SH-SY5Y (cell line): ENCODE measurements at regions not wholly inside any gene's neighbourhood (a gene's known extent, or its start where the extent isn't known, plus 50 kb on each side); places are given as distances from the start of the nearest gene placed in this dataset.

Experiments
- GATA2 ChIP-seq: IDR thresholded peaks from 2 replicates; pipeline ENCODE4 v1.6.1; 2011; ENCODE audit warnings: mild to moderate bottlenecking, low read depth, low read length
- GATA3 ChIP-seq: IDR thresholded peaks from 2 replicates; pipeline ENCODE4 v1.6.1; 2011; ENCODE audit warnings: low read depth, mild to moderate bottlenecking, low read length, moderate library complexity

DNA sequence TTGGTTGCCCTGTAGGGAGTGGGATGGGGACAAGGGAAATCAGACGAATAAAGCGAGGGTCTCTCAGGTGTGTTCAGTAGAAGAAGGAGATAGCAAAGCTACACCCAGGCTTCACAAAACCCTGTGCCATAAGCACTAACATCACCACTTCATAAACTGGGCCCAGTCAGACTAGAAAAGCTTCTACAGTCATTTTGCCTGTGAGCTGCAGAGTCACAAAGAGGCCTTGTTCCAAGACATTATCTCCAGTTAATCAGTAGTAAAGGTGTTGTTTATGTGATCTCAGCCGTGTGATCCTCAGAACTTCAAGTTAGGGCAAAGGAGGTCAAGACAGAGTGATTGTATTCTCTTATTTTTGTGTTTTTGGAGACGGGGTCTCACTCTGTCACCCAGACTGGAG lies 148.0 kb downstream of the GALR1 start:
- TF ChIP-seq GATA3 (no peak), GATA2 (no peak)

DNA sequence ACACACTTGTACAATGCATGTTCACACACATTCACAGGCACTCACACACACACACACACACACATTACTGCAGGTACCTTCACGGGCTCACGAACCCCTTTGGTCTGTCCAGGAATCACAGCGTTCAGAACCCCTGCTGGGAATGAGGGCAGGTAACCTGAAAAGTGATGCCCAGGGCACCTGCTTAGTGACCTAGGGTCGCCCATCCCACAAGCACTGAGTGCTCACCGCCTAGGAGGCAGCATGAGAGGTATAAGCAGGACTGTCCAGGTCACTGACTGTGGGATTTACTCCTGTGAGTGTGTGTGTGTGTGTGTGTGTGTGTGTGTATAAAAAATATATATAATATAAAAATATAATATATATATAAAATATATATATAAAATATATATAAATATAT lies 150.9 kb downstream of the GALR1 start:
- no peak for TF ChIP-seq GATA2
- TF ChIP-seq GATA3: no peak

GRCh38 chr18:77401173-77401572 lies 151.5 kb downstream of the GALR1 start:
- TF ChIP-seq GATA2: no peak
- no peak for TF ChIP-seq GATA3

- no peak for TF ChIP-seq GATA3
- TF ChIP-seq GATA2: no peak
These were observed 154.4 kb downstream of the GALR1 start for GRCh38 chr18:77403969-77404535.

- no peak for TF ChIP-seq GATA2
- no peak for TF ChIP-seq GATA3
These were observed 155.4 kb downstream of the GALR1 start for GRCh38 chr18:77405096-77405495.

- TF ChIP-seq GATA2: no peak
- TF ChIP-seq GATA3: no peak
These were observed 158.1 kb downstream of the GALR1 start for GRCh38 chr18:77407733-77408132.

DNA sequence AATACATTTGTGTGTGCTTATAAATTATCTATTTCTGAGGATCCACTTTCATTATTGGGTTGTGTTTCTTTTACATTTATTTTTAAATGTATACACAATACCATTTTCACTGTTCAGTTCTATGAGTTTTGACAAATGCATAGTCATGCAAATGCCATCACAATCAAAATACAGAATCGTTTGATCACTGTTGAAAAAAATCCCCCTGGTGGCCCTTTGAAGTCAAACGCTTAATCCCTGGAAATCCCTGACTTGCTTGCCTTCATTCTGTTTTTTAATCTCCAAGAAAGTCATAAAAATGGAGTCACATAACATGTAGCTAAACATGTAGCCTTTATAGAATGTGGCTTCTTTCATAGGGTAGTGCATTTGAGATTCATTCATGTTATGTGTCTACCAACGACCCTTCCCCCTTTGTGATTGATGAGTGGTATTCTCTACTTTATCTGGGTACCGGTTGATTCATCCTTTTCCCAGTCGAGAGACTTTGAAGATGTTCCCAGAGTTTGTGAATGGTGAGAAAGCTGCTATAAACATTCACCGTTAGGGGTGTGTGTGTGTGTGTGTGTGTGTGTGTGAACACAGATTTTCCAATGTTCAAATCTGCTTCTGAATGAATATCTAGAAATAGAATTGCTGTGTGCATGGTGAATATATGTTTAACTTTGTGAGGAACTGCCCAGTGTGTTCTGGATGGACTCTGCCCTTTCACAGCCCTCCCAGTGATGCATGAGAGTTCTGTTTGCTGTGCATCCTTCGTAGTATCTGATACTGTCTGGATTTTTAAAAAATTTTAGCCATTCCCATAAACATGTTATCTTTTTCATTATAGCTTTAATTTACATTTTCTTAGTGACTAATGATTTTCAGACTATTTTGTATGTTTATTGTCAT lies 173.6 kb downstream of the GALR1 start:
- TF ChIP-seq GATA2 (no peak), GATA3 (no peak)

DNA sequence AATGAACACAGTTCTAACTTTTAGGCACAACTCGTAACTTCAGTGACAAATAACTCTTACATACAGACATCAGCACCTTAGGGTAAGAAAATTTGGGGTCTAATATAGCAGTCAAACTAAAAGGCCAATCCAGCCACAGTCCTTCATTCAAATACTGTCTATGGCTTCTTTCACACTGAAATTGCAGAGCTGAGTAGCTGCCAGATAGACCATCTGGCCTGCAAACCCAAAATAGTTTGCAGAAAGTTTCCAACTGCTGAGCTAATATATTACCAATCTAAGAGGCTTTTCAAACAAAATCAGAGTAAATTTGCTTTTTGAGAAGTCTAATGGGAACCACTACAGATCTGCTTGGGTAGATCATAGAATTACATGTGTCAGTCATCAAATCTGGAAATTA lies 183.4 kb downstream of the GALR1 start:
- TF ChIP-seq GATA2: no peak
- no peak for TF ChIP-seq GATA3

DNA sequence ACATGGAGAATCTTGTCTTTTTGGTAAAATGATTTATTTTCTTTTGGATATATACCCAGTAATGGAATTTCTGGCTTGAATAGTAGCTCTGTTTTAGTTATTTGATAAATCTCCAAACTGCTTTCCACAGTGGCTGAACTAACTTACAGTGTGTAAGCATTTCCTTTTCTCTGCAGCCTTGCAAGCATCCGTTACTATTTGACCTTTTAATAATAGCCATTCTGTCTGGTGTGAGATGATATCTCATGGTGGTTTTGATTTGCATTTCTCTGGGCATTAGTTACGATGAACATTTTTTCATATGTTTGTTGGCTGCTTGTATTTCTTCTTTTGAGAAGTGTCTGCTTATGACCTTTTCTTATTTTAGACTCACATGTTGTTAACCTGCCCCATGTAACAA lies 190.2 kb downstream of the GALR1 start:
- no peak for TF ChIP-seq GATA3
- no peak for TF ChIP-seq GATA2

DNA sequence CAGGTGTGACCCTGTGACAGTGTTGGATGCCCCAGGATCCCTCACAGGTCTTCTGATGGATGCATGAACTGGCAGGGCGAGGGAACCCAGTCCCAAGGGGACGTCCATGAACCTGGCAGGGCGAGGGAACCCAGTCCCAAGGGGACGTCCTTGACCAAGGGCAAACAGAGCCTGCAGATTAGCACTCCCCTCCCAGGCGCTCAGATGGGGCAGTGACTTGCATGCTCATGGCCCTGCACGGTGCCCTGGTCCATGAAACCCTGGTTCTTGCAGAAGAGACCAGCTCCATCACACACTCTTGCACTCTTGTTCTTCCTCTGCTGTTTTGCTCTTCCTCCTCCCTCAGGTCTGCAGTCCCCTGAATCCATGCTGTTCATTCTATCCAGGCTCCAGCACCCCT lies 192.7 kb downstream of the GALR1 start:
- no peak for TF ChIP-seq GATA3
- no peak for TF ChIP-seq GATA2

DNA sequence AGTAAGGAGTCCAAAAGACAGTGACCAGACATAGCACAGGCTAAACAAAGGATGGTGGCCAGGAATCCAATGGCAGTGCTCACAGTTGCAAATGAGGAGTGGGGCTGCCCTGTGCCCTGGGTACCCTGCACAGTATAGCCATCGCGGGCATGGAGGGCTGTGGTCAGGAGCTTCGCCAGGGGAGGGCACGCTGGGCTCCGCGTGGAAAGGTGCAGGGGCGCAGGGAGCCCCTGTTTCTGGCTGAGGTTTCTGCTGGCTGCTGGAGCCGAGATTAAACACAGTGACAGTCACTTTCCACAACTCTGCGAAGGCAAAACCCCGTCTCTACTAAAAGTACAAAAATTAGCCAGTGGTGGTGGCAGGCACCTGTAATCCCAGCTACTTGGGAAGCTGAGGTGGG lies 194.7 kb downstream of the GALR1 start:
- no peak for TF ChIP-seq GATA2
- no peak for TF ChIP-seq GATA3

- TF ChIP-seq GATA3: no peak
- TF ChIP-seq GATA2: no peak
These were observed 198.4 kb downstream of the GALR1 start for GRCh38 chr18:77448046-77448445.

DNA sequence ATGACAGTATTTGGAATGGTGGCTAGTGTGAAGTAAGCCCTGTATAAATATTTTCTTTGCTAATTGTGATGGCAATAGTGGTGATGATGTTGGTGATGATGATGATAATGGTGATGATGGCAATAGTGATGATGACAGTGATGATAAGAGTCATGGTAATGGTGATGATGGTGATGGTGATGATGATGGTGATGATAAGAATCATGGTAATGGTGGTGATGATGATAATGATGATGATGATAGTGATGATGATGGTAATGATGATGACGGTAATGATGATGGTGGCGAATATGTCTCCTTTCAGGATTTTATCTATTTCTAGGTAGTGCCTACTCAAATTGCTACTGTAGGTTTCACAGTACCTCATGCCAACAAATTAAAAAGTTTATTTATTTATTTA lies 205.4 kb downstream of the GALR1 start:
- TF ChIP-seq GATA3 (no peak), GATA2 (no peak)

- no peak for TF ChIP-seq GATA3
- TF ChIP-seq GATA2: no peak
These were observed 208.0 kb downstream of the GALR1 start for GRCh38 chr18:77457681-77458080.

GRCh38 chr18:77461062-77461688 lies 211.5 kb downstream of the GALR1 start:
- TF ChIP-seq GATA3 (no peak), GATA2 (no peak)

GRCh38 chr18:77464917-77465316 lies 215.3 kb downstream of the GALR1 start:
- TF ChIP-seq GATA2 (no peak), GATA3 (no peak)
